HEK293 (cell line): ENCODE measurements at regions not wholly inside any gene's neighbourhood (a gene's known extent, or its start where the extent isn't known, plus 50 kb on each side); places are given as distances from the start of the nearest gene placed in this dataset.

Source experiments
- CTCF ChIA-PET: fragments of 350-600 bp; formaldehyde crosslinking; extraction: SDS; loops from one replicate; lab custom pipeline; 2021; ENCODE audit warnings: antibody characterized with exemption; lab: Yijun Ruan, JAX
- POLR2A ChIA-PET: fragments of 300-600 bp; formaldehyde crosslinking; extraction: SDS; loops from one replicate; lab custom pipeline; 2020; ENCODE audit warnings: antibody characterized with exemption, inconsistent platforms; lab: Yijun Ruan, JAX
- H3K27ac ChIP-seq: fragments of 200-500 bp; sonication (Bioruptor generic); 2 replicates; pipeline ENCODE4 v1.5.1; 2014; ENCODE audit warnings: low read depth, low read length, control low read depth, inconsistent platforms; ENCODE audit errors: extremely low read depth
- H3K36me3 ChIP-seq, 2 experiments: fragments of 200-500 bp in 1 of 2; sonication (Bioruptor generic) in 1 of 2; 1 replicate in 1 of 2; 2 replicates in 1 of 2; pipeline ENCODE4 v1.5.1; 2014 to 2017; ENCODE audit warnings: inconsistent platforms in 2 of 2, low read length in 2 of 2; ENCODE audit not compliant: control insufficient read depth in 2 of 2, insufficient read depth in 1 of 2
- H3K4me1 ChIP-seq: fragments of 200-500 bp; sonication (Bioruptor generic); 2 replicates; pipeline ENCODE4 v1.5.1; 2014; ENCODE audit warnings: mild to moderate bottlenecking, low read length, inconsistent platforms; ENCODE audit not compliant: control insufficient read depth, insufficient read depth
- H3K4me3 ChIP-seq: 2 replicates; pipeline ENCODE4 v1.5.1; 2011; ENCODE audit warnings: low read depth, mild to moderate bottlenecking, control low read depth, low read length, moderate library complexity
- H3K9me3 ChIP-seq: fragments of 200-500 bp; sonication (Bioruptor generic); 2 replicates; pipeline ENCODE4 v1.5.1; 2014; ENCODE audit warnings: low read depth, low read length, inconsistent platforms; ENCODE audit not compliant: control insufficient read depth, insufficient read depth
- HOXA7 ChIP-seq: sonication (generic); formaldehyde crosslinking; IDR thresholded peaks from 2 replicates; pipeline ENCODE4 v1.8.1; 2022; ENCODE audit warnings: missing genetic modification reagents, borderline replicate concordance
- HOXD13 ChIP-seq: sonication (generic); formaldehyde crosslinking; IDR thresholded peaks from 2 replicates; pipeline ENCODE4 v1.8.0; 2022; ENCODE audit warnings: missing genetic modification reagents, borderline replicate concordance
- INSM2 ChIP-seq: fragments of 450-650 bp; formaldehyde crosslinking; IDR thresholded peaks from 2 replicates; pipeline ENCODE4 v1.5.1; 2016; ENCODE audit warnings: missing biosample characterization, missing genetic modification characterization
- KLF7 ChIP-seq: fragments of 450-650 bp; formaldehyde crosslinking; IDR thresholded peaks from 2 replicates; pipeline ENCODE4 v1.5.1; 2016; ENCODE audit warnings: missing biosample characterization, missing genetic modification characterization, borderline replicate concordance
- REPIN1 ChIP-seq: fragments of 450-650 bp; formaldehyde crosslinking; IDR thresholded peaks from 2 replicates; pipeline ENCODE4 v1.5.1; 2017; ENCODE audit warnings: missing biosample characterization, missing genetic modification characterization, low read depth
- ZFHX2 ChIP-seq: fragments of 450-650 bp; formaldehyde crosslinking; conservative IDR thresholded peaks from 2 replicates; pipeline ENCODE4 v1.5.1; 2016; ENCODE audit warnings: missing biosample characterization, missing genetic modification characterization
- ZFP3 ChIP-seq: fragments of 450-650 bp; formaldehyde crosslinking; IDR thresholded peaks from 2 replicates; pipeline ENCODE4 v1.5.1; 2016; ENCODE audit warnings: low read depth, missing biosample characterization, missing genetic modification characterization
- ZNF112 ChIP-seq: fragments of 450-650 bp; formaldehyde crosslinking; IDR thresholded peaks from 2 replicates; pipeline ENCODE4 v1.5.0; 2017; ENCODE audit warnings: missing biosample characterization, missing genetic modification characterization
- ZNF132 ChIP-seq: fragments of 450-650 bp; formaldehyde crosslinking; IDR thresholded peaks from 2 replicates; pipeline ENCODE4 v1.5.1; 2017; ENCODE audit warnings: missing biosample characterization, missing genetic modification characterization, borderline replicate concordance
- ZNF148 ChIP-seq: fragments of 450-650 bp; formaldehyde crosslinking; IDR thresholded peaks from 2 replicates; pipeline ENCODE4 v1.5.0; 2017; ENCODE audit warnings: missing biosample characterization, missing genetic modification characterization, borderline replicate concordance
- ZNF169 ChIP-seq: fragments of 450-650 bp; formaldehyde crosslinking; IDR thresholded peaks from 2 replicates; pipeline ENCODE4 v1.5.1; 2016; ENCODE audit warnings: missing biosample characterization, missing genetic modification characterization
- ZNF174 ChIP-seq: fragments of 450-650 bp; formaldehyde crosslinking; IDR thresholded peaks from 2 replicates; pipeline ENCODE4 v1.5.0; 2017; ENCODE audit warnings: missing biosample characterization, mild to moderate bottlenecking, missing genetic modification characterization
- ZNF19 ChIP-seq: fragments of 450-650 bp; formaldehyde crosslinking; IDR thresholded peaks from 2 replicates; pipeline ENCODE4; 2016; ENCODE audit warnings: missing biosample characterization, missing genetic modification characterization, low read depth
- ZNF302 ChIP-seq: fragments of 450-650 bp; formaldehyde crosslinking; IDR thresholded peaks from 2 replicates; pipeline ENCODE4 v1.5.1; 2016; ENCODE audit warnings: missing biosample characterization, missing genetic modification characterization, low read depth
- ZNF362 ChIP-seq: fragments of 450-650 bp; formaldehyde crosslinking; IDR thresholded peaks from 2 replicates; pipeline ENCODE4 v1.5.1; 2016; ENCODE audit warnings: missing biosample characterization, missing genetic modification characterization
- ZNF394 ChIP-seq: fragments of 450-650 bp; formaldehyde crosslinking; IDR thresholded peaks from 2 replicates; pipeline ENCODE4 v1.5.1; 2016; ENCODE audit warnings: missing biosample characterization, missing genetic modification characterization, mild to moderate bottlenecking, moderate library complexity, borderline replicate concordance
- ZNF423 ChIP-seq: fragments of 450-650 bp; formaldehyde crosslinking; IDR thresholded peaks from 2 replicates; pipeline ENCODE4 v1.5.1; 2016; ENCODE audit warnings: missing biosample characterization, missing genetic modification characterization
- ZNF521 ChIP-seq: fragments of 450-650 bp; formaldehyde crosslinking; IDR thresholded peaks from 2 replicates; pipeline ENCODE4 v1.5.1; 2017; ENCODE audit warnings: missing biosample characterization, mild to moderate bottlenecking, missing genetic modification characterization
- ZNF555 ChIP-seq: fragments of 450-650 bp; formaldehyde crosslinking; conservative IDR thresholded peaks from 2 replicates; pipeline ENCODE4 v1.5.1; 2017; ENCODE audit warnings: missing biosample characterization, mild to moderate bottlenecking, missing genetic modification characterization, inconsistent platforms
- ZNF600 ChIP-seq: fragments of 450-650 bp; formaldehyde crosslinking; IDR thresholded peaks from 2 replicates; pipeline ENCODE4 v1.5.1; 2016; ENCODE audit warnings: missing biosample characterization, missing genetic modification characterization
- ZNF610 ChIP-seq: fragments of 450-650 bp; formaldehyde crosslinking; IDR thresholded peaks from 2 replicates; pipeline ENCODE4 v1.5.1; 2016; ENCODE audit warnings: missing biosample characterization, missing genetic modification characterization, borderline replicate concordance
- ZNF639 ChIP-seq: fragments of 450-650 bp; formaldehyde crosslinking; IDR thresholded peaks from 2 replicates; pipeline ENCODE4 v1.5.1; 2016; ENCODE audit warnings: missing biosample characterization, missing genetic modification characterization
- ZNF76 ChIP-seq: fragments of 450-650 bp; formaldehyde crosslinking; IDR thresholded peaks from 2 replicates; pipeline ENCODE4; 2016; ENCODE audit warnings: low read depth, missing biosample characterization, missing genetic modification characterization, borderline replicate concordance
- TF ChIP-seq, protein P1 (sequence below): fragments of 450-650 bp; formaldehyde crosslinking; IDR thresholded peaks from 2 replicates; pipeline ENCODE4; 2016; ENCODE audit warnings: missing biosample characterization, missing genetic modification characterization
- TF ChIP-seq, protein P2 (sequence below): fragments of 450-650 bp; formaldehyde crosslinking; conservative IDR thresholded peaks from 2 replicates; pipeline ENCODE4 v1.5.1; 2016; ENCODE audit warnings: low read depth, missing biosample characterization, missing genetic modification characterization

- TF ChIP-seq ZNF639 (tag by site-specific recombination) = no peak
- TF ChIP-seq HOXD13 (CRISPR knock-in tag) = no peak
- TF ChIP-seq ZNF394 (tag by site-specific recombination) = no peak
- no peak for TF ChIP-seq ZNF362
- no peak for TF ChIP-seq HOXA7 (CRISPR knock-in tag)
- TF ChIP-seq ZNF19 = no peak
- TF ChIP-seq ZNF169 (tag by site-specific recombination) = no peak
- no peak for TF ChIP-seq ZNF302 (tag by site-specific recombination)
- TF ChIP-seq KLF7 (tag by site-specific recombination) = no peak
- TF ChIP-seq ZNF610 (tag by site-specific recombination) = no peak
Measured at GRCh38 chr1:82455342-82455741, 654.6 kb downstream of the ADGRL2 start (continued).

- no peaks in the 10 kb centered on the region for H3K4me1 ChIP-seq
- POLR2A ChIA-PET = no interaction called here
- no peaks in the 10 kb centered on the region for H3K9me3 ChIP-seq
- H3K4me3 ChIP-seq = no peak overlapping the region
- TF ChIP-seq ZNF174 (tag by site-specific recombination) (no peak), ZNF639 (tag by site-specific recombination) (no peak), ZNF132 (tag by site-specific recombination) (no peak), ZNF521 (tag by site-specific recombination) (no peak), ZNF148 (no peak), ZNF555 (no peak), ZNF76 (no peak), ZNF423 (tag by site-specific recombination) (no peak), ZFHX2 (tag by site-specific recombination) (no peak), ZFP3 (tag by site-specific recombination) (no peak), ZNF112 (no peak), INSM2 (no peak), REPIN1 (tag by site-specific recombination) (no peak), ZNF600 (tag by site-specific recombination) (no peak)
- TF ChIP-seq, protein P1, sequence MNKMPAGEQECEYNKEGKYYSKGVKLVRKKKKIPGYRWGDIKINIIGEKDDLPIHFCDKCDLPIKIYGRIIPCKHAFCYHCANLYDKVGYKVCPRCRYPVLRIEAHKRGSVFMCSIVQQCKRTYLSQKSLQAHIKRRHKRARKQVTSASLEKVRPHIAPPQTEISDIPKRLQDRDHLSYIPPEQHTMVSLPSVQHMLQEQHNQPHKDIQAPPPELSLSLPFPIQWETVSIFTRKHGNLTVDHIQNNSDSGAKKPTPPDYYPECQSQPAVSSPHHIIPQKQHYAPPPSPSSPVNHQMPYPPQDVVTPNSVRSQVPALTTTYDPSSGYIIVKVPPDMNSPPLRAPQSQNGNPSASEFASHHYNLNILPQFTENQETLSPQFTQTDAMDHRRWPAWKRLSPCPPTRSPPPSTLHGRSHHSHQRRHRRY (tag by site-specific recombination) = no peak
- TF ChIP-seq, protein P2, sequence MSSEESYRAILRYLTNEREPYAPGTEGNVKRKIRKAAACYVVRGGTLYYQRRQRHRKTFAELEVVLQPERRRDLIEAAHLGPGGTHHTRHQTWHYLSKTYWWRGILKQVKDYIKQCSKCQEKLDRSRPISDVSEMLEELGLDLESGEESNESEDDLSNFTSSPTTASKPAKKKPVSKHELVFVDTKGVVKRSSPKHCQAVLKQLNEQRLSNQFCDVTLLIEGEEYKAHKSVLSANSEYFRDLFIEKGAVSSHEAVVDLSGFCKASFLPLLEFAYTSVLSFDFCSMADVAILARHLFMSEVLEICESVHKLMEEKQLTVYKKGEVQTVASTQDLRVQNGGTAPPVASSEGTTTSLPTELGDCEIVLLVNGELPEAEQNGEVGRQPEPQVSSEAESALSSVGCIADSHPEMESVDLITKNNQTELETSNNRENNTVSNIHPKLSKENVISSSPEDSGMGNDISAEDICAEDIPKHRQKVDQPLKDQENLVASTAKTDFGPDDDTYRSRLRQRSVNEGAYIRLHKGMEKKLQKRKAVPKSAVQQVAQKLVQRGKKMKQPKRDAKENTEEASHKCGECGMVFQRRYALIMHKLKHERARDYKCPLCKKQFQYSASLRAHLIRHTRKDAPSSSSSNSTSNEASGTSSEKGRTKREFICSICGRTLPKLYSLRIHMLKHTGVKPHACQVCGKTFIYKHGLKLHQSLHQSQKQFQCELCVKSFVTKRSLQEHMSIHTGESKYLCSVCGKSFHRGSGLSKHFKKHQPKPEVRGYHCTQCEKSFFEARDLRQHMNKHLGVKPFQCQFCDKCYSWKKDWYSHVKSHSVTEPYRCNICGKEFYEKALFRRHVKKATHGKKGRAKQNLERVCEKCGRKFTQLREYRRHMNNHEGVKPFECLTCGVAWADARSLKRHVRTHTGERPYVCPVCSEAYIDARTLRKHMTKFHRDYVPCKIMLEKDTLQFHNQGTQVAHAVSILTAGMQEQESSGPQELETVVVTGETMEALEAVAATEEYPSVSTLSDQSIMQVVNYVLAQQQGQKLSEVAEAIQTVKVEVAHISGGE (tag by site-specific recombination) = no peak
- no peaks in the 10 kb centered on the region for H3K36me3 ChIP-seq
- CTCF ChIA-PET = no interaction called here
- H3K27ac ChIP-seq = no peak overlapping the region
Measured at GRCh38 chr1:82454431-82454830, 653.7 kb downstream of the ADGRL2 start.
